CD8-positive, alpha-beta memory T cell (primary cell): ENCODE measurements at regions not wholly inside any gene's neighbourhood (a gene's known extent, or its start where the extent isn't known, plus 50 kb on each side); places are given as distances from the start of the nearest gene placed in this dataset.
"Not testable (repeated sequence)": the region's sequence is repeated elsewhere in the genome, so short reads cannot be mapped to it uniquely, and the experiment has no call there.

Experiments
- CTCF ChIA-PET: fragments of 350-600 bp; sonication (Branson Sonifier 250); formaldehyde crosslinking; loops from one replicate; lab custom pipeline; 2021; ENCODE audit warnings: antibody characterized with exemption; lab: Charles Lee
- POLR2A ChIA-PET: fragments of 350-600 bp; sonication (Branson Sonifier 250); formaldehyde crosslinking; loops from one replicate; lab custom pipeline; 2021; ENCODE audit warnings: antibody characterized with exemption; lab: Charles Lee
- DNase-seq, 5 donors: peaks; one replicate each; pipeline versions ENCODE4 v3.0.0 to v3.0.0-alpha.2; 2020 to 2022; ENCODE audit warnings: mixed read lengths in 1 of 5
- H3K27ac ChIP-seq: one replicate; pipeline ENCODE4 v1.7.0; 2013; ENCODE audit warnings: low read depth, mild to moderate bottlenecking, low read length, moderate library complexity
- H3K27me3 ChIP-seq: 2 replicates; pipeline ENCODE4 v1.7.0; 2013; ENCODE audit warnings: low read length, mild to moderate bottlenecking; ENCODE audit not compliant: insufficient read depth, poor library complexity, severe bottlenecking
- H3K36me3 ChIP-seq: 2 replicates; pipeline ENCODE4 v1.7.0; 2013; ENCODE audit warnings: mild to moderate bottlenecking, low read length, moderate library complexity; ENCODE audit not compliant: insufficient read depth
- H3K4me1 ChIP-seq: 2 replicates; pipeline ENCODE4 v1.7.0; 2013; ENCODE audit warnings: mild to moderate bottlenecking, low read length, moderate library complexity; ENCODE audit not compliant: insufficient read depth
- H3K4me3 ChIP-seq: 2 replicates; pipeline ENCODE4 v1.7.0; 2013; ENCODE audit warnings: mild to moderate bottlenecking, low read length
- H3K9me3 ChIP-seq: 2 replicates; pipeline ENCODE4 v1.7.0; 2013; ENCODE audit warnings: mild to moderate bottlenecking, low read length
- H3K27ac Mint-ChIP-seq, 8 donors: one replicate each; pipeline ENCODE4 v1.8.0; 2020 to 2021; ENCODE audit warnings: mixed read lengths in 8 of 8, mild to moderate bottlenecking in 6 of 8, inconsistent platforms in 3 of 8, moderate library complexity in 3 of 8
- H3K27me3 Mint-ChIP-seq, 2 donors: one replicate each; pipeline ENCODE4 v1.8.0; 2020 to 2021; ENCODE audit warnings: mixed read lengths in 2 of 2, mild to moderate bottlenecking in 1 of 2, moderate library complexity in 1 of 2
- H3K36me3 Mint-ChIP-seq, 3 donors: one replicate each; pipeline ENCODE4 v1.8.0; 2020 to 2021; ENCODE audit warnings: mixed read lengths in 3 of 3, inconsistent platforms in 1 of 3, mild to moderate bottlenecking in 1 of 3
- H3K4me1 Mint-ChIP-seq, 3 donors: one replicate each; pipeline ENCODE4 v1.8.0; 2020 to 2021; ENCODE audit warnings: mixed read lengths in 3 of 3, inconsistent platforms in 1 of 3, mild to moderate bottlenecking in 1 of 3
- H3K4me3 Mint-ChIP-seq, 7 donors: one replicate each; pipeline ENCODE4 v1.8.0; 2020 to 2021; ENCODE audit warnings: mixed read lengths in 7 of 7, mild to moderate bottlenecking in 6 of 7, moderate library complexity in 4 of 7, inconsistent platforms in 2 of 7
- H3K9me3 Mint-ChIP-seq, 5 donors: one replicate each; pipeline ENCODE4 v1.8.0; 2020 to 2022; ENCODE audit warnings: mixed read lengths in 5 of 5, mild to moderate bottlenecking in 3 of 5, moderate library complexity in 2 of 5, inconsistent platforms in 1 of 5

DNA sequence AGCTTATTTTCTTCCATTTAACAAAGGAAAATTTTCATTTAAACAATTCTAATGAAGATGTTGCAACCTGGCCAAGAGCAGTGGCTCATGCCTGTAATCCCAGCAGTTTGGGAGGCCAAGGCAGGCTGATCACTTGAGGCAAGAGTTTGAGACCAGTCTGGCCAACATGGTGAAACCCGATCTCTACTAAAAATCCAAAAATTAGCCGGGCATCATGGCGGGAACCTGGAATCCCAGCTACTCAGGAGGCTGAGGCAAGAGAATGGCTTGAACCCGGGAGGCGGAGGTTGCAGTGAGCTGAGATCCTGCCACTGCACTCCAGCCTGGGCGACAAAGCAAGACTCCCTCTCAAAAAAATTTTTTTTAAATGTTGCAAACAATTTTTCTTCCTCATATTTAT lies 4748.8 kb upstream of the OR11H1 start:
- H3K4me3 Mint-ChIP-seq, DNase-seq, H3K36me3 ChIP-seq, POLR2A ChIA-PET, H3K9me3 ChIP-seq, H3K4me1 ChIP-seq, H3K27me3 Mint-ChIP-seq, H3K27me3 ChIP-seq, H3K36me3 Mint-ChIP-seq, H3K4me3 ChIP-seq, H3K27ac Mint-ChIP-seq, H3K4me1 Mint-ChIP-seq, H3K27ac ChIP-seq, CTCF ChIA-PET: not testable (repeated sequence)
- H3K9me3 Mint-ChIP-seq, result peaks cover 53 to 78% (median 72%) of the 10 kb centered on the region in 5 donors

DNA sequence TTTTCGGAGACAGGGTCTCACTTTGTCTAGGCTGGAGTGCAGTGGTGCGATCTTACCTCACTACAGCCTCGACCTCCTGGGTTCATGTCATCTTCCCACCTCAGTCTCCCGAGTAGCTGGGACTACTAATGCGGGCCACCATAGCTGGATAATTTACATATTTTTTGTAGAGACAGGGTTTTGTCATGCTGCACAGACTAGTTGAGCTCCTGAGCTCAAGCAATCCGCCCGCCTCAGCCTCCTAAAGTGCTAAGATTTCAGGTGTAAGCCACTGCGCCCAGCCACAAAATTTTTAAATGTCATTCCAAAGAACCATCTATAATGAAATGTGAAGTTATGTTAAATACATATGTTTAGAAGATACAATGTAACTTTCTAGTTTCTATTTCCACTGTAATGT lies 4747.7 kb upstream of the OR11H1 start:
- no peaks in the 10 kb centered on the region for H3K27me3 Mint-ChIP-seq

DNA sequence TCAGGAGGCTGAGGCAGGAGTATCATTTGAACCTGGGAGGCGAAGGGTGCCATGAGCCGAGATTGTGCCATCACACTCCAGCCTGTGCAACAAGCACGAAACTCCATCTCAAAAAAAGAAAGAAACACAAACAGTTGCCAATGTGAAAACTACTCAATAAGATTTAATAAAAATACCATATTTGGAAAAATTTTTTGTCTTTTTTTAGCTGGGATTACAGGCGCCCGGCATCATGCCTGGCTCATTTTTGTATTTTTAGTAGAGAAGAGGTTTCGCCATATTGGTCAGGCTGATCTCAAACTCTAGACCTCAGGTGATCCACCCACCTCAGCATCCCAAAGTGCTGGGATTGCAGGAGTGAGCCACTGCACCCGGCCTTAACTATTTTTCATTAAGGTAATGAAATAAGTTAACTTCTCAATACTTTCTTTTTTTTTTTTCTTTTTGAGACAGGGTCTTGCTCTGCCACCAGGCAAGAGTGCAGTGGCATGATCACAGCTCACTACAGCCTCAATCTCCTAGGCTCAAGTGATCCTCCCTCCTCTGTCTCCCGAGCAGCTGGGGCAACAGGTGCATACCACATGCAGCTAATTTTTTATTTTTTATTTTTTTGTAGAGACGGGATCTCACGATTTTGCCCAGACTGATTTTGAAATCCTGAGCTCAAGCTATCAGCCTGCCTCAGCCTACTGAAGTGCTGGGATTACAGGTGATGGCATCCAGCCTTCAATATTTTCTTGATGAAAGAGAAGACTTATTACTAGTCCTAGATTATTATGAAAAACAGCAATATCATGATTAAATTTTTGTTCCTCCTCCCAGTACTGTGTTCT lies 4746.2 kb upstream of the OR11H1 start:
- Histone ChIP-seq H3K4me3 (no peak overlapping the region), H3K9me3 (peaks cover 8% of the 10 kb centered on the region), H3K36me3 (no peaks in the 10 kb centered on the region), H3K27ac (no peak overlapping the region), H3K4me1 (no peaks in the 10 kb centered on the region), H3K27me3 (no peaks in the 10 kb centered on the region)
- H3K9me3 Mint-ChIP-seq, result peaks cover 45 to 64% (median 57%) of the 10 kb centered on the region in 5 donors
- no peak overlapping the region for H3K4me3 Mint-ChIP-seq
- H3K27ac Mint-ChIP-seq, result no peak overlapping the region
- DNase-seq, result no peak
- H3K27me3 Mint-ChIP-seq, result no peaks in the 10 kb centered on the region
- H3K36me3 Mint-ChIP-seq, result peaks cover 0 to 10% (median 0%) of the 10 kb centered on the region in 3 donors
- ChIA-PET CTCF (no interaction called here), POLR2A (no interaction called here)
- no peaks in the 10 kb centered on the region for H3K4me1 Mint-ChIP-seq

More for the DNA sequence above, 4747.7 kb upstream of the OR11H1 start:
- Histone ChIP-seq H3K27me3 (no peaks in the 10 kb centered on the region), H3K4me1 (no peaks in the 10 kb centered on the region), H3K4me3 (no peak overlapping the region), H3K9me3 (peaks cover 8% of the 10 kb centered on the region), H3K36me3 (no peaks in the 10 kb centered on the region), H3K27ac (no peak overlapping the region)
- H3K36me3 Mint-ChIP-seq, result peaks cover 0 to 10% (median 0%) of the 10 kb centered on the region in 3 donors
- no peak for DNase-seq
- peaks cover 51 to 74% (median 68%) of the 10 kb centered on the region in 5 donors for H3K9me3 Mint-ChIP-seq
- no peaks in the 10 kb centered on the region for H3K4me1 Mint-ChIP-seq
- no peak overlapping the region for H3K27ac Mint-ChIP-seq
- H3K4me3 Mint-ChIP-seq, result no peak overlapping the region
- POLR2A ChIA-PET, result no interaction called here
- CTCF ChIA-PET, result no interaction called here
